ENCODE measurements at regions not wholly inside any gene's neighbourhood (a gene's known extent, or its start where the extent isn't known, plus 50 kb on each side); places are given as distances from the start of the nearest gene placed in this dataset.

- TF ChIP-seq ELF1 (IDR thresholded peaks at IDR 0.05; ENCODE audit: borderline replicate concordance, low read depth) = no peak
- TF ChIP-seq POLR2AphosphoS5 (IDR thresholded peaks at IDR 0.05; ENCODE audit: low read depth, low read length) = no peak
- TF ChIP-seq, protein P1, sequence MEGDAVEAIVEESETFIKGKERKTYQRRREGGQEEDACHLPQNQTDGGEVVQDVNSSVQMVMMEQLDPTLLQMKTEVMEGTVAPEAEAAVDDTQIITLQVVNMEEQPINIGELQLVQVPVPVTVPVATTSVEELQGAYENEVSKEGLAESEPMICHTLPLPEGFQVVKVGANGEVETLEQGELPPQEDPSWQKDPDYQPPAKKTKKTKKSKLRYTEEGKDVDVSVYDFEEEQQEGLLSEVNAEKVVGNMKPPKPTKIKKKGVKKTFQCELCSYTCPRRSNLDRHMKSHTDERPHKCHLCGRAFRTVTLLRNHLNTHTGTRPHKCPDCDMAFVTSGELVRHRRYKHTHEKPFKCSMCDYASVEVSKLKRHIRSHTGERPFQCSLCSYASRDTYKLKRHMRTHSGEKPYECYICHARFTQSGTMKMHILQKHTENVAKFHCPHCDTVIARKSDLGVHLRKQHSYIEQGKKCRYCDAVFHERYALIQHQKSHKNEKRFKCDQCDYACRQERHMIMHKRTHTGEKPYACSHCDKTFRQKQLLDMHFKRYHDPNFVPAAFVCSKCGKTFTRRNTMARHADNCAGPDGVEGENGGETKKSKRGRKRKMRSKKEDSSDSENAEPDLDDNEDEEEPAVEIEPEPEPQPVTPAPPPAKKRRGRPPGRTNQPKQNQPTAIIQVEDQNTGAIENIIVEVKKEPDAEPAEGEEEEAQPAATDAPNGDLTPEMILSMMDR (IDR thresholded peaks at IDR 0.05 in 2 of 3, conservative IDR thresholded peaks at IDR 0.05 in 1 of 3; ENCODE audit: borderline replicate concordance in 1 of 3, insufficient read depth in 1 of 3, low read depth in 2 of 3, low read length in 2 of 3) = no peak
- no peak for TF ChIP-seq YY1 (IDR thresholded peaks at IDR 0.05; ENCODE audit: extremely low read depth, insufficient replicate concordance, low read depth, low read length)
- TF ChIP-seq, protein P2, sequence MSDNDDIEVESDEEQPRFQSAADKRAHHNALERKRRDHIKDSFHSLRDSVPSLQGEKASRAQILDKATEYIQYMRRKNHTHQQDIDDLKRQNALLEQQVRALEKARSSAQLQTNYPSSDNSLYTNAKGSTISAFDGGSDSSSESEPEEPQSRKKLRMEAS (IDR thresholded peaks at IDR 0.05) = no peak
- no peak for TF ChIP-seq POLR2A (IDR thresholded peaks at IDR 0.05; ENCODE audit: borderline replicate concordance, extremely low read depth, insufficient read depth, insufficient read length)
- no peak for TF ChIP-seq EZH2 (IDR thresholded peaks at IDR 0.05)
- TF ChIP-seq CEBPB (IDR thresholded peaks at IDR 0.05; ENCODE audit: low read depth) = no peak
- TF ChIP-seq, protein P3, sequence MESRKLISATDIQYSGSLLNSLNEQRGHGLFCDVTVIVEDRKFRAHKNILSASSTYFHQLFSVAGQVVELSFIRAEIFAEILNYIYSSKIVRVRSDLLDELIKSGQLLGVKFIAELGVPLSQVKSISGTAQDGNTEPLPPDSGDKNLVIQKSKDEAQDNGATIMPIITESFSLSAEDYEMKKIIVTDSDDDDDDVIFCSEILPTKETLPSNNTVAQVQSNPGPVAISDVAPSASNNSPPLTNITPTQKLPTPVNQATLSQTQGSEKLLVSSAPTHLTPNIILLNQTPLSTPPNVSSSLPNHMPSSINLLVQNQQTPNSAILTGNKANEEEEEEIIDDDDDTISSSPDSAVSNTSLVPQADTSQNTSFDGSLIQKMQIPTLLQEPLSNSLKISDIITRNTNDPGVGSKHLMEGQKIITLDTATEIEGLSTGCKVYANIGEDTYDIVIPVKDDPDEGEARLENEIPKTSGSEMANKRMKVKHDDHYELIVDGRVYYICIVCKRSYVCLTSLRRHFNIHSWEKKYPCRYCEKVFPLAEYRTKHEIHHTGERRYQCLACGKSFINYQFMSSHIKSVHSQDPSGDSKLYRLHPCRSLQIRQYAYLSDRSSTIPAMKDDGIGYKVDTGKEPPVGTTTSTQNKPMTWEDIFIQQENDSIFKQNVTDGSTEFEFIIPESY (IDR thresholded peaks at IDR 0.05; ENCODE audit: extremely low read depth, insufficient replicate concordance, low read length) = no peak
- TF ChIP-seq EZH2phosphoT487 (IDR thresholded peaks at IDR 0.05; ENCODE audit: borderline replicate concordance) = no peak
- TF ChIP-seq CBX3 (IDR thresholded peaks at IDR 0.05; ENCODE audit: low read depth) = no peak
- no peak for TF ChIP-seq EGR1 (IDR thresholded peaks at IDR 0.05; ENCODE audit: low read depth)
Observed at GRCh38 chr12:58028294-58028693, 86.9 kb downstream of the ATP23 start.
